DND-41 (cell line): ENCODE measurements at regions not wholly inside any gene's neighbourhood (a gene's known extent, or its start where the extent isn't known, plus 50 kb on each side); places are given as distances from the start of the nearest gene placed in this dataset.

Source experiments
- ATAC-seq: fragments of 200-7000 bp; cut with Tn5 transposase; 3 replicates; pipeline ENCODE4 v1.9.1; 2021; ENCODE audit warnings: low read depth; ENCODE audit not compliant: insufficient read depth
- DNase-seq: peaks from one replicate; pipeline ENCODE4 v3.0.0-alpha.2; 2020
- H2AFZ ChIP-seq: 2 replicates; pipeline ENCODE4 v1.6.0; 2012; ENCODE audit warnings: low read depth, low read length
- H3K27ac ChIP-seq: 2 replicates; pipeline ENCODE4 v1.5.1; 2012; ENCODE audit warnings: low read length, inconsistent platforms
- H3K27me3 ChIP-seq: fragments of 200-600 bp; sonication (generic); 2 replicates; pipeline ENCODE4 v1.6.0; 2012; ENCODE audit warnings: low read length, mild to moderate bottlenecking, inconsistent platforms; ENCODE audit not compliant: insufficient read depth, poor library complexity
- H3K36me3 ChIP-seq: 2 replicates; pipeline ENCODE4 v1.5.1; 2012; ENCODE audit warnings: low read length, inconsistent platforms; ENCODE audit not compliant: insufficient read depth
- H3K4me1 ChIP-seq: 2 replicates; pipeline ENCODE4 v1.5.1; 2012; ENCODE audit warnings: mild to moderate bottlenecking, low read length; ENCODE audit not compliant: insufficient read depth
- H3K4me2 ChIP-seq: 2 replicates; pipeline ENCODE4 v1.6.0; 2012; ENCODE audit warnings: mild to moderate bottlenecking, moderate library complexity, low read length, inconsistent platforms; ENCODE audit not compliant: insufficient read depth
- H3K4me3 ChIP-seq, 2 experiments: fragments of 200-600 bp in 1 of 2; shearing (Covaris generic) in 1 of 2; 2 replicates each; pipeline ENCODE4 v1.5.1; 2012 to 2016; ENCODE audit warnings: inconsistent platforms in 2 of 2, low read length in 2 of 2, mild to moderate bottlenecking in 2 of 2, low read depth in 1 of 2, moderate library complexity in 1 of 2
- H3K79me2 ChIP-seq: 2 replicates; pipeline ENCODE4 v1.6.0; 2012; ENCODE audit warnings: low read length, inconsistent platforms; ENCODE audit not compliant: insufficient read depth
- H3K9ac ChIP-seq: 2 replicates; pipeline ENCODE4 v1.6.0; 2012; ENCODE audit warnings: low read depth, mild to moderate bottlenecking, inconsistent platforms, low read length, moderate library complexity
- H3K9me3 ChIP-seq: 2 replicates; pipeline ENCODE4 v1.5.1; 2012; ENCODE audit warnings: low read length, moderate library complexity, mild to moderate bottlenecking, inconsistent platforms; ENCODE audit not compliant: insufficient read depth, severe bottlenecking
- H4K20me1 ChIP-seq: 2 replicates; pipeline ENCODE4 v1.6.0; 2012; ENCODE audit warnings: low read length; ENCODE audit not compliant: insufficient read depth
- EZH2 ChIP-seq: IDR thresholded peaks from 3 replicates; pipeline ENCODE4 v1.6.1; 2012; ENCODE audit warnings: borderline replicate concordance, low read depth, mild to moderate bottlenecking, moderate library complexity, low read length, inconsistent platforms; ENCODE audit not compliant: severe bottlenecking
- TF ChIP-seq, protein P1 (sequence below): IDR thresholded peaks from 2 replicates; pipeline ENCODE4 v1.5.1; 2012; ENCODE audit warnings: borderline replicate concordance, low read length, moderate library complexity, mild to moderate bottlenecking; ENCODE audit not compliant: poor library complexity, severe bottlenecking; ENCODE audit errors: extremely low read depth

DNA sequence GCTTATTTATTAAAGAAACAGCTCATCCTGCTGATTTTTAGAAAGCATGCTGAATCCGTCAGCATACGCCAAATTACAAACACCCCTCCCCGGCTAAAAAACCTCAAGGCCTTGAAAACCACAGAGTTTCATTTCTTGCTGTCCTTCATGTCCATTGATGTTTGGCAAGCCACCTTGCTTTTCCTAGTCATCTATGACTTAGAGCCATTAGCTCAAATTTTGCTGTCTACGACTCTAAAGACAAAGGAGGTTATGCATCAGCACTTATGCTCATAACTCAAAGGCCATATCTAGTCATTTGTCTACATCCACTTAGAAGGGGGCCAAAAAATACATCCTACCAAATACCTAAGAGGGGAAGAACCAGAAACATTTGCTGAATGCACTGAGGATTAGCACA is 925.1 kb downstream of the PCDH7 start:
- H3K4me2 ChIP-seq, result no peak overlapping the region
- H3K36me3 ChIP-seq, result no peaks in the 10 kb centered on the region
- H3K4me3 ChIP-seq, result no peak overlapping the region
- ATAC-seq, result no peak
- H3K9me3 ChIP-seq, result no peaks in the 10 kb centered on the region
- H4K20me1 ChIP-seq, result no peaks in the 10 kb centered on the region
- no peak overlapping the region for H2AFZ ChIP-seq
- no peak overlapping the region for H3K9ac ChIP-seq
- no peaks in the 10 kb centered on the region for H3K27me3 ChIP-seq
- H3K4me1 ChIP-seq, result no peaks in the 10 kb centered on the region
- H3K79me2 ChIP-seq, result no peaks in the 10 kb centered on the region
- TF ChIP-seq, protein P1, sequence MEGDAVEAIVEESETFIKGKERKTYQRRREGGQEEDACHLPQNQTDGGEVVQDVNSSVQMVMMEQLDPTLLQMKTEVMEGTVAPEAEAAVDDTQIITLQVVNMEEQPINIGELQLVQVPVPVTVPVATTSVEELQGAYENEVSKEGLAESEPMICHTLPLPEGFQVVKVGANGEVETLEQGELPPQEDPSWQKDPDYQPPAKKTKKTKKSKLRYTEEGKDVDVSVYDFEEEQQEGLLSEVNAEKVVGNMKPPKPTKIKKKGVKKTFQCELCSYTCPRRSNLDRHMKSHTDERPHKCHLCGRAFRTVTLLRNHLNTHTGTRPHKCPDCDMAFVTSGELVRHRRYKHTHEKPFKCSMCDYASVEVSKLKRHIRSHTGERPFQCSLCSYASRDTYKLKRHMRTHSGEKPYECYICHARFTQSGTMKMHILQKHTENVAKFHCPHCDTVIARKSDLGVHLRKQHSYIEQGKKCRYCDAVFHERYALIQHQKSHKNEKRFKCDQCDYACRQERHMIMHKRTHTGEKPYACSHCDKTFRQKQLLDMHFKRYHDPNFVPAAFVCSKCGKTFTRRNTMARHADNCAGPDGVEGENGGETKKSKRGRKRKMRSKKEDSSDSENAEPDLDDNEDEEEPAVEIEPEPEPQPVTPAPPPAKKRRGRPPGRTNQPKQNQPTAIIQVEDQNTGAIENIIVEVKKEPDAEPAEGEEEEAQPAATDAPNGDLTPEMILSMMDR, result no peak
- no peak for TF ChIP-seq EZH2
- DNase-seq, result no peak
- H3K27ac ChIP-seq, result no peak overlapping the region

- no peak for TF ChIP-seq EZH2
- TF ChIP-seq, protein P1, result no peak
- Histone ChIP-seq H3K4me2 (no peak overlapping the region), H3K9ac (no peak overlapping the region), H3K79me2 (no peaks in the 10 kb centered on the region), H3K27me3 (no peaks in the 10 kb centered on the region), H3K27ac (no peak overlapping the region), H3K4me1 (no peaks in the 10 kb centered on the region), H4K20me1 (no peaks in the 10 kb centered on the region), H3K36me3 (no peaks in the 10 kb centered on the region), H3K9me3 (no peaks in the 10 kb centered on the region), H3K4me3 (no peak overlapping the region), H2AFZ (no peak overlapping the region)
- ATAC-seq, result no peak
- no peak for DNase-seq
Measured at GRCh38 chr4:31647786-31648185, 927.6 kb downstream of the PCDH7 start.

GRCh38 chr4:31649878-31650277 is 929.7 kb downstream of the PCDH7 start:
- H4K20me1 ChIP-seq, result no peaks in the 10 kb centered on the region
- no peak for DNase-seq
- no peaks in the 10 kb centered on the region for H3K27me3 ChIP-seq
- no peaks in the 10 kb centered on the region for H3K79me2 ChIP-seq
- H3K4me1 ChIP-seq, result no peaks in the 10 kb centered on the region
- TF ChIP-seq, protein P1, result no peak
- no peak for TF ChIP-seq EZH2
- ATAC-seq, result no peak
- H3K36me3 ChIP-seq, result no peaks in the 10 kb centered on the region
- H3K4me2 ChIP-seq, result no peak overlapping the region
- no peak overlapping the region for H3K9ac ChIP-seq
- no peak overlapping the region for H2AFZ ChIP-seq
- H3K4me3 ChIP-seq, result no peak overlapping the region
- H3K27ac ChIP-seq, result no peak overlapping the region
- no peaks in the 10 kb centered on the region for H3K9me3 ChIP-seq

GRCh38 chr4:31651541-31651940 is 931.4 kb downstream of the PCDH7 start:
- H3K4me2 ChIP-seq, result no peak overlapping the region
- H3K9ac ChIP-seq, result no peak overlapping the region
- DNase-seq, result no peak
- no peaks in the 10 kb centered on the region for H3K79me2 ChIP-seq
- H3K9me3 ChIP-seq, result no peaks in the 10 kb centered on the region
- H3K27ac ChIP-seq, result no peak overlapping the region
- no peaks in the 10 kb centered on the region for H3K36me3 ChIP-seq
- no peak for ATAC-seq
- TF ChIP-seq EZH2, result no peak
- TF ChIP-seq, protein P1, result no peak
- H3K4me3 ChIP-seq, result no peak overlapping the region
- H4K20me1 ChIP-seq, result no peaks in the 10 kb centered on the region
- no peaks in the 10 kb centered on the region for H3K4me1 ChIP-seq
- no peaks in the 10 kb centered on the region for H3K27me3 ChIP-seq
- H2AFZ ChIP-seq, result no peak overlapping the region
